Peyer's patch (tissue), 4 donors: ENCODE measurements at regions not wholly inside any gene's neighbourhood (a gene's known extent, or its start where the extent isn't known, plus 50 kb on each side); places are given as distances from the start of the nearest gene placed in this dataset.

Experiments used
- DNase-seq, 3 donors: peaks; one replicate each; pipeline ENCODE4 v3.0.0-alpha.2; 2017 to 2019
- H3K27ac ChIP-seq, 4 donors: fragments of 200-600 bp; sonication (generic); one replicate each; pipeline ENCODE4 v1.5.1; 2016 to 2019
- H3K27me3 ChIP-seq, 2 donors: fragments of 200-600 bp; sonication (generic); one replicate each; pipeline ENCODE4 v1.5.1; 2019
- H3K36me3 ChIP-seq, 3 donors: fragments of 200-600 bp; sonication (generic); one replicate each; pipeline ENCODE4 v1.5.1; 2016 to 2019
- H3K4me1 ChIP-seq, 4 donors: fragments of 200-600 bp; sonication (generic); one replicate each; pipeline ENCODE4 v1.5.1; 2016 to 2019
- H3K4me3 ChIP-seq, 4 donors: fragments of 200-600 bp; sonication (generic); 1 replicate in 3 of 4; 2 replicates in 1 of 4; pipeline ENCODE4 v1.5.1; 2016 to 2019; ENCODE audit warnings: mild to moderate bottlenecking in 1 of 4
- H3K9me3 ChIP-seq, 4 donors: fragments of 200-600 bp; sonication (generic); one replicate each; pipeline ENCODE4 v1.5.1; 2016 to 2019; ENCODE audit warnings: mild to moderate bottlenecking in 1 of 4
- POLR2A ChIP-seq, 2 donors: fragments of 450-650 bp; IDR thresholded peaks; one replicate each; pipeline ENCODE4 v1.5.1; 2017; ENCODE audit warnings: antibody characterized with exemption in 2 of 2, mild to moderate bottlenecking in 2 of 2, moderate library complexity in 2 of 2
- TF ChIP-seq, protein P1 (sequence below), 6 experiments: fragments of 450-650 bp in 4 of 6; fragments of 200-600 bp in 2 of 6; sonication (generic) in 1 of 6; IDR thresholded peaks; one replicate each; pipeline ENCODE4 v1.5.1; 2017 to 2019; ENCODE audit warnings: antibody characterized with exemption in 6 of 6, mild to moderate bottlenecking in 3 of 6, moderate library complexity in 1 of 6

DNA sequence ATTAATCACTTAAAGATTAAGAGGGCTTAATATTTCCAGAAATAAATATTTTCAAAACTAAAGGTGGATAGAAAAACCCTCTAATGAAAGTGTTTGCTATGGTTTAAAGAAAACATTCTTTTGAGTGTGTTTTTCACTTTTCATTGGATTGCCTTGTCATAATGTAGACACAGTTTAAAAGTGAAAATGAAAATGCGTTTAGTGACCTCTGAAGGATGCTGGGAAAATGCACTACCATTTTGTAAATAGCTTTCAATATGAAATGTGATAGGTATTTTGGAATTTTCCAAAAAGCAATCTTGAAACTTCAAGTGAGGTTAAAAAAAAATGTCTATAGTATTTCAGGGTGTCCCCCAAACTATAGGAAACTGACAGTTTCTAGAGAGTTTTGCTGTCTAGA lies 642.2 kb downstream of the C4orf33 start:
- Histone ChIP-seq H3K4me3 (no peak overlapping the region), H3K27ac (no peak overlapping the region), H3K27me3 (no peaks in the 10 kb centered on the region), H3K4me1 (no peaks in the 10 kb centered on the region), H3K9me3 (no peaks in the 10 kb centered on the region), H3K36me3 (no peaks in the 10 kb centered on the region)
- TF ChIP-seq, protein P1, sequence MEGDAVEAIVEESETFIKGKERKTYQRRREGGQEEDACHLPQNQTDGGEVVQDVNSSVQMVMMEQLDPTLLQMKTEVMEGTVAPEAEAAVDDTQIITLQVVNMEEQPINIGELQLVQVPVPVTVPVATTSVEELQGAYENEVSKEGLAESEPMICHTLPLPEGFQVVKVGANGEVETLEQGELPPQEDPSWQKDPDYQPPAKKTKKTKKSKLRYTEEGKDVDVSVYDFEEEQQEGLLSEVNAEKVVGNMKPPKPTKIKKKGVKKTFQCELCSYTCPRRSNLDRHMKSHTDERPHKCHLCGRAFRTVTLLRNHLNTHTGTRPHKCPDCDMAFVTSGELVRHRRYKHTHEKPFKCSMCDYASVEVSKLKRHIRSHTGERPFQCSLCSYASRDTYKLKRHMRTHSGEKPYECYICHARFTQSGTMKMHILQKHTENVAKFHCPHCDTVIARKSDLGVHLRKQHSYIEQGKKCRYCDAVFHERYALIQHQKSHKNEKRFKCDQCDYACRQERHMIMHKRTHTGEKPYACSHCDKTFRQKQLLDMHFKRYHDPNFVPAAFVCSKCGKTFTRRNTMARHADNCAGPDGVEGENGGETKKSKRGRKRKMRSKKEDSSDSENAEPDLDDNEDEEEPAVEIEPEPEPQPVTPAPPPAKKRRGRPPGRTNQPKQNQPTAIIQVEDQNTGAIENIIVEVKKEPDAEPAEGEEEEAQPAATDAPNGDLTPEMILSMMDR (IDR thresholded peaks at IDR 0.05) = no peak
- no peak for TF ChIP-seq POLR2A (IDR thresholded peaks at IDR 0.05)
- no peak for DNase-seq

DNA sequence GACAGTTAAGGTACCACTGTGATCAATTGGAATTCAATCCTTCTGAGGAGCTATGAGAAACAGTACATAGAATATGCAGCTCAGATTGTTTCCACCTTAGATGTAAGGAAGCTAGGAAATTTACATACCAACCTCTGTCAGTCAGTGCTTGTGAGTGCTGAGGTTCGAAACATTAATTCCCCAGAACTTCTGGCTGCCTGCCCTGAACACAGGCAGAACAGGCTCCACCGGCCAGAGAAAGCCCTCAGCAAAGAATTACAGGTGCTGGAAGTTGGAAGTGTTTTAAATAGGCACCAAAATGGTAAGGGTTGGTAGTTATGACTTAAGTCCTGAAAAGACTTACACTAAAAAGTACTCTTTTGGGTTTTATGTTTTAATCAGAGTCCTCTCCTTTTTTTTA lies 651.8 kb downstream of the C4orf33 start:
- TF ChIP-seq POLR2A (IDR thresholded peaks at IDR 0.05) = no peak
- TF ChIP-seq, protein P1 (IDR thresholded peaks at IDR 0.05) = no peak

DNA sequence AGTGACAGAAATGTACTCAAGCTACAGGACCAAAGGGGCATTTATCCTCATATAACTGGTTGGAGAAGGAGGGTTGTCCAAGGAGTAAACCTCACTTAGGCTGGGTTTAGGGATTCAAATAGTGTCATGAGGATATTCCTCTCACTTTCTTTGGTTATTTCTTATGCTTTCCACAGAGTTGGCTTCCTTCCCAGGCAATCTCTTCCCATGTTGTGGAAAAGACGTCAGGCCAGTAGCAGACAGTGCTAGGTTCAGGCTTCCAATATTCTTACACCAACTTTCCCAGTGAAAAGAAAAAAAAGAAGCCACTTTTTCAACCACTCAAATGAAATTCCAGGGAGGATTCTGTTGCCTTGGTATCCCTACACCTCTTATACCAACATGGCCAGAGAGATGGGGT lies 653.0 kb downstream of the C4orf33 start:
- DNase-seq = no peak
- no peaks in the 10 kb centered on the region for H3K27me3 ChIP-seq
- no peaks in the 10 kb centered on the region for H3K9me3 ChIP-seq
- no peak overlapping the region for H3K4me3 ChIP-seq
- H3K27ac ChIP-seq = no peak overlapping the region
- H3K4me1 ChIP-seq = no peaks in the 10 kb centered on the region
- H3K36me3 ChIP-seq = no peaks in the 10 kb centered on the region
- TF ChIP-seq, protein P1 (IDR thresholded peaks at IDR 0.05) = no peak
- no peak for TF ChIP-seq POLR2A (IDR thresholded peaks at IDR 0.05)

More for the DNA sequence above, 651.8 kb downstream of the C4orf33 start:
- Histone ChIP-seq H3K36me3 (no peaks in the 10 kb centered on the region), H3K9me3 (no peaks in the 10 kb centered on the region), H3K27ac (no peak overlapping the region), H3K4me1 (no peaks in the 10 kb centered on the region), H3K4me3 (no peak overlapping the region), H3K27me3 (no peaks in the 10 kb centered on the region)
- no peak for DNase-seq

DNA sequence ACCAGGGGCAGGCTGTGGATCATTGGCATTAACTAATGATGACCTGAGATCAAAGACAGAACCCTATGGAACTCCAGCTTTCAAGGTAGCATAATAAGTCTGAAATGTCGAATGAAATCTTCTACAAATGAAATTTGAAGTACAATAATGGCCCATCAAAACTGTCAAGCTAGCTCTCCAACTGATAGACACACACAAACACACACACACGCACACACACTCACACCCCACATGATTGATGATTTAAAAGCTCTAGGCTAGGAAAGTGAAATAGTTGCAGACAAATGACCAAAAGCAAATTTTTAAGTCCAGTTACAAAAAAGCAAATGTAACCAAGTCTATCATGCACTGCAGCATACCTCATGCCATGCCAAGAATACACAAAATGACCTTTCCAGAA lies 655.7 kb downstream of the C4orf33 start:
- no peak for DNase-seq
- Histone ChIP-seq H3K4me3 (no peak overlapping the region), H3K27me3 (no peaks in the 10 kb centered on the region), H3K4me1 (no peaks in the 10 kb centered on the region), H3K36me3 (no peaks in the 10 kb centered on the region), H3K27ac (no peak overlapping the region), H3K9me3 (no peaks in the 10 kb centered on the region)
- no peak for TF ChIP-seq POLR2A (IDR thresholded peaks at IDR 0.05)
- TF ChIP-seq, protein P1 (IDR thresholded peaks at IDR 0.05) = no peak

DNA sequence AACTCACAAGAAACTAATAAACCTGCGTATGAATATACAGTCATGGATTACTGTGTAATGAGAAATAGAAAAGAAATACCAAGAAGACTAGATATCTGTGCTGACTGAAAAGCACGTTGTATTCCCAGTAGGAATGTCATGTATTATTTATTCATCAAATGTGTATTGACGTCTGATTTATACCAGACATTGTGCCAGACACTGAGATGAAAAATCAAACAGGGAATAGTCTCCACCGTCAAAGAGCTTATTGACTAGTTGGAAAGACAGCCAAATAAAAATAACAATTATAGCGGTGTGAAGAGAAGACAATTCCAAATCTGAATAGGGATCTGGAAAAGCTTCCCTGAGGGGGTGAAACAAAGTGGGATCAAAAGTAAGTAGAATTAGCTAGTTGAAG lies 687.6 kb downstream of the C4orf33 start:
- TF ChIP-seq, protein P1 (IDR thresholded peaks at IDR 0.05) = no peak
- no peak for TF ChIP-seq POLR2A (IDR thresholded peaks at IDR 0.05)
- no peaks in the 10 kb centered on the region for H3K9me3 ChIP-seq
- H3K27me3 ChIP-seq = no peaks in the 10 kb centered on the region
- no peak overlapping the region for H3K27ac ChIP-seq
- no peaks in the 10 kb centered on the region for H3K36me3 ChIP-seq
- H3K4me1 ChIP-seq = no peaks in the 10 kb centered on the region
- no peak overlapping the region for H3K4me3 ChIP-seq
- no peak for DNase-seq

DNA sequence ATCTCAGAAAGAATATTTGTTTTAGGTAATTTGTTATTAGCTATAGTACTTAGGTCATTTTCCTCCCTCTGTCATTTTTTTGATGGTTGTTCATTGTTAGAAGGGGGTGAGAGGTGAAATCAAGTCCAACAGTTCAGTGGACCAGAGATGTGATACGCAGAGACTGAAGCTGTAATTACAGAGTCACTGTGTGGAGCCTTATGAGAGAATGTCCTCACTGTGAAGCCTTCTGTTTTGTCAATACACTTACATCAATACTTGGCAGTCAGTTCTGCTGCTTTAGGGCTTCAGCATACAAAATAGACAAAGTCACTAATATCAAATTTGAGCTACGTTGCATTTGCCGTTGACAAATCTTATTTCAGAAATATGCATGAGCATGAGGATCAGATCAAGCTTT lies 692.5 kb downstream of the C4orf33 start:
- no peak for TF ChIP-seq POLR2A (IDR thresholded peaks at IDR 0.05)
- TF ChIP-seq, protein P1 (IDR thresholded peaks at IDR 0.05) = no peak
- no peak for DNase-seq
- Histone ChIP-seq H3K4me1 (no peaks in the 10 kb centered on the region), H3K9me3 (no peaks in the 10 kb centered on the region), H3K27ac (no peak overlapping the region), H3K27me3 (no peaks in the 10 kb centered on the region), H3K4me3 (no peak overlapping the region), H3K36me3 (no peaks in the 10 kb centered on the region)
